ENCODE measurements at regions not wholly inside any gene's neighbourhood (a gene's known extent, or its start where the extent isn't known, plus 50 kb on each side); places are given as distances from the start of the nearest gene placed in this dataset.

DNA sequence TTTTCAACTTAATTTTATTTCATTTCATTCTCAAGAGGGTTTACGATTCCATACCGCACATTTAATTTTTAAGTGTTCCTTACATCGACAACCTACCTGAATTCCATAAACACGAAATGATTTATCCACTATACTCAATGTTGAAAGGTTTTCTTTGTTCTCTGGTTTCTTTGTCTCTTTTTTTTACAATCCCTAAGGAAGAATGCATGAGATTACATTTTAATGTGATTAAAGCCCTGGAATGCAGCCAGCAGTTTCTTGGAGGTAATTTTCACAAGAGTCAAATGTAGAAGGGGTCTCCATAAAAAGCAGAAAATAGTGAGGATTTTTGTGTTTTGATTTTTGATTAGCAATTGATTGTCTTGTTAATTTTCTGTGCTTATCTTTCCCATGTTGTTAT, 59.2 kb upstream of the ADCY1 start:
- TF ChIP-seq, protein P1, sequence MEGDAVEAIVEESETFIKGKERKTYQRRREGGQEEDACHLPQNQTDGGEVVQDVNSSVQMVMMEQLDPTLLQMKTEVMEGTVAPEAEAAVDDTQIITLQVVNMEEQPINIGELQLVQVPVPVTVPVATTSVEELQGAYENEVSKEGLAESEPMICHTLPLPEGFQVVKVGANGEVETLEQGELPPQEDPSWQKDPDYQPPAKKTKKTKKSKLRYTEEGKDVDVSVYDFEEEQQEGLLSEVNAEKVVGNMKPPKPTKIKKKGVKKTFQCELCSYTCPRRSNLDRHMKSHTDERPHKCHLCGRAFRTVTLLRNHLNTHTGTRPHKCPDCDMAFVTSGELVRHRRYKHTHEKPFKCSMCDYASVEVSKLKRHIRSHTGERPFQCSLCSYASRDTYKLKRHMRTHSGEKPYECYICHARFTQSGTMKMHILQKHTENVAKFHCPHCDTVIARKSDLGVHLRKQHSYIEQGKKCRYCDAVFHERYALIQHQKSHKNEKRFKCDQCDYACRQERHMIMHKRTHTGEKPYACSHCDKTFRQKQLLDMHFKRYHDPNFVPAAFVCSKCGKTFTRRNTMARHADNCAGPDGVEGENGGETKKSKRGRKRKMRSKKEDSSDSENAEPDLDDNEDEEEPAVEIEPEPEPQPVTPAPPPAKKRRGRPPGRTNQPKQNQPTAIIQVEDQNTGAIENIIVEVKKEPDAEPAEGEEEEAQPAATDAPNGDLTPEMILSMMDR (IDR thresholded peaks at IDR 0.05; ENCODE audit: poor library complexity), result no peak
- TF ChIP-seq EZH2 (IDR thresholded peaks at IDR 0.05; ENCODE audit: borderline replicate concordance) (no peak), EZH2phosphoT487 (IDR thresholded peaks at IDR 0.05; ENCODE audit: low read depth, severe bottlenecking, unreplicated experiment) (no peak)

Measured in hepatocyte (in vitro differentiated cells).